AG04450 (cell line): ENCODE measurements at regions not wholly inside any gene's neighbourhood (a gene's known extent, or its start where the extent isn't known, plus 50 kb on each side); places are given as distances from the start of the nearest gene placed in this dataset.

Experiments used
- CTCF ChIA-PET: fragments of 300-600, 350-600 bp; formaldehyde crosslinking; extraction: SDS; loops from one replicate; lab custom pipeline; 2022; ENCODE audit warnings: antibody characterized with exemption, inconsistent platforms; lab: Charles Lee
- POLR2A ChIA-PET: fragments of 350-600 bp; formaldehyde crosslinking; extraction: SDS; loops from one replicate; lab custom pipeline; 2021; ENCODE audit warnings: antibody characterized with exemption, inconsistent platforms; lab: Yijun Ruan, JAX
- DNase-seq: peaks from one replicate; pipeline ENCODE4 v3.0.0-alpha.2; 2011; ENCODE audit warnings: low read depth, low spot score
- H3K27ac ChIP-seq: one replicate; pipeline ENCODE4 v1.5.1; 2012; ENCODE audit warnings: low read depth, low read length, control low read depth
- H3K27me3 ChIP-seq: one replicate; pipeline ENCODE4 v1.6.0; 2012; ENCODE audit warnings: low read length; ENCODE audit not compliant: control insufficient read depth, insufficient read depth
- H3K4me3 ChIP-seq: 2 replicates; pipeline ENCODE4 v1.5.1; 2011; ENCODE audit warnings: mild to moderate bottlenecking, low read depth, low read length, control low read depth
- H3K9me3 ChIP-seq: 2 replicates; pipeline ENCODE4 v1.5.1; 2012; ENCODE audit warnings: low read length; ENCODE audit not compliant: control insufficient read depth, insufficient read depth
- TF ChIP-seq, protein P1 (sequence below): IDR thresholded peaks from 2 replicates; pipeline ENCODE4 v1.5.1; 2011; ENCODE audit warnings: low read depth, low read length, control low read depth, inconsistent platforms

DNA sequence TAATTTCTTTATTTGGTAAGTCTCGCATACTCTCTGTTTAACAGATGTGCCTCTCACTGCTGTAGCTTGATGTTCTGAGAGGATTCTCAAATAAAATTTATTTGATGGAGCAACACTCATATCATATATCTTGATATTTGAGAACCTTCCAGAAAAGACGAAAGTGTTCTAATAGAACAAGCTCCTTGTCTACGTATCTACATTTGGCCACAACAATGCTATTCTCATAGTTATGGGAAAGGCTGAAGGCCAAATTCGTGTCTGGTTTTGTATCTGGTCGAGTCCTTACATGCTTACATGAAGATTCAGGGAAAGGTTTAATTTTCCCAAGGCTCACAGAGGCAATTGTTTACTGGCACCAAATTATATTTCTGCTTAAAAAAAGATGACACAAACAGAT is 186.7 kb upstream of the SLC38A2 start:
- ChIA-PET POLR2A (no interaction called here), CTCF (interaction anchor here (0.6 kb wide), 1 partner anchor 42 kb away, joined by 4 read pairs; no protein-coding TSS in a partner anchor)
- no peak for DNase-seq
- TF ChIP-seq, protein P1, sequence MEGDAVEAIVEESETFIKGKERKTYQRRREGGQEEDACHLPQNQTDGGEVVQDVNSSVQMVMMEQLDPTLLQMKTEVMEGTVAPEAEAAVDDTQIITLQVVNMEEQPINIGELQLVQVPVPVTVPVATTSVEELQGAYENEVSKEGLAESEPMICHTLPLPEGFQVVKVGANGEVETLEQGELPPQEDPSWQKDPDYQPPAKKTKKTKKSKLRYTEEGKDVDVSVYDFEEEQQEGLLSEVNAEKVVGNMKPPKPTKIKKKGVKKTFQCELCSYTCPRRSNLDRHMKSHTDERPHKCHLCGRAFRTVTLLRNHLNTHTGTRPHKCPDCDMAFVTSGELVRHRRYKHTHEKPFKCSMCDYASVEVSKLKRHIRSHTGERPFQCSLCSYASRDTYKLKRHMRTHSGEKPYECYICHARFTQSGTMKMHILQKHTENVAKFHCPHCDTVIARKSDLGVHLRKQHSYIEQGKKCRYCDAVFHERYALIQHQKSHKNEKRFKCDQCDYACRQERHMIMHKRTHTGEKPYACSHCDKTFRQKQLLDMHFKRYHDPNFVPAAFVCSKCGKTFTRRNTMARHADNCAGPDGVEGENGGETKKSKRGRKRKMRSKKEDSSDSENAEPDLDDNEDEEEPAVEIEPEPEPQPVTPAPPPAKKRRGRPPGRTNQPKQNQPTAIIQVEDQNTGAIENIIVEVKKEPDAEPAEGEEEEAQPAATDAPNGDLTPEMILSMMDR: no peak
- no peak overlapping the region for H3K27ac ChIP-seq
- H3K4me3 ChIP-seq: no peak overlapping the region
- H3K9me3 ChIP-seq: no peaks in the 10 kb centered on the region
- H3K27me3 ChIP-seq: no peaks in the 10 kb centered on the region

DNA sequence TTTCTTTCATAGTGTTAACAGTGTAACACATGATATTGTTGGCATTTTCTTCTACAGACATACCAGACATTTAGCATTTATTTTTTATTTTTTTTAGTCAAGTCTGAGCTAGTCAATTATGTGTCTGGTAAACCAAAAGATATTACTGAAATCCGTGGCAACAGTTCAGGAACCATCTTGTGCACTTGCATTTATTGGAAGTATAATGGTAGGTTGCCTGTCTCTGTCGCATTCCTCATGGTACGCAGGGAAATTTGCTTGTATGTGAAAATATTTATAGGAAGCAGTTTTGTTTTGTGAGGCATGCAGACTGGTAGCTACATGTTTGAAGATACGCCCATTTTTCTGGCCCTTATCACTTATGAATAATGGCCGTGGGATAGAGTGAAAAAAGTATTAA is 186.1 kb upstream of the SLC38A2 start:
- no peak for DNase-seq
- no peaks in the 10 kb centered on the region for H3K9me3 ChIP-seq
- no peak overlapping the region for H3K4me3 ChIP-seq
- no peak overlapping the region for H3K27ac ChIP-seq
- TF ChIP-seq, protein P1: no peak
- CTCF ChIA-PET: no interaction called here
- H3K27me3 ChIP-seq: no peaks in the 10 kb centered on the region
- POLR2A ChIA-PET: no interaction called here

DNA sequence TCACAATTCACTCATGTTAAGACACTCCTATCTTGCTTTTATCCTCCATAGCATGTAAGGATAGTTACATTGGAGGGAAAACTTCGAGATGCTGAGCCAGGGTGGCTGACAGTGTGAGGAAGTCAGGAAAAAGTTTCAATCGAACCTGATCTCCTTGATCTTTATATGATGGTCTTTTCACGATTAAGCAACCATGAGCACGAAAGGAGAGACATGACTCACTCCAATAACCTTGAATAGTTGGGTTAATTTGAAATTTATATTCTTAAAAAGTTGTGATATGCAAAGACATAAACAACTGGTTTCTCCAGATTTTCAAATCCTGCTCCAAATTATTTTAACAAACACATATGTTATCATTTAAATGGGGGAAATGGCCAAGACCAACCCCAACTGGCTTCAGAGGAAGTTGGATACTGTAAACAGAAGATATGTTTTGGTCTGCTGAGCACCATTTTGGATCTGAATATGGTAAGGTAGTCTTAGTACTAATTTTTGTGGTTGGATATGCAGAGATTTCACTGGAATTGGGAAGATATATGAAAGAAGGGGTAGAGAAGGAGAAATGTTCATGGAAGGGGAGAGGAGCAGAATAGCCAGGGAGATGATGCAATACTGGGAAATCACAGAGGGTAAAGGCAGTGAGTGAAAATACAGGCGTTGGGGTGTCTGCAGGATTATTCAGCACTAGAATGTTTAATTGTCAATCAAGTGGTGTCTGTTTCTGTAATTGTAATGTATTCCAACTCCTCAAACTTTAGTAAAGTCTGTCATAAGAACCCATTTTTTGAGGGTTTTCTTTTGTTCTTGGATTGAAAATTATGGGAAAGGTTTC is 185.2 kb upstream of the SLC38A2 start:
- no peaks in the 10 kb centered on the region for H3K27me3 ChIP-seq
- H3K9me3 ChIP-seq: no peaks in the 10 kb centered on the region
- no peak for DNase-seq
- ChIA-PET POLR2A (interaction anchor here (2.4 kb wide), 1 partner anchor 187 kb away, joined by 17 read pairs; no protein-coding TSS in a partner anchor), CTCF (no interaction called here)
- TF ChIP-seq, protein P1: no peak
- peak overlapping the region; percentile 34 for H3K27ac ChIP-seq
- H3K4me3 ChIP-seq: no peak overlapping the region

DNA sequence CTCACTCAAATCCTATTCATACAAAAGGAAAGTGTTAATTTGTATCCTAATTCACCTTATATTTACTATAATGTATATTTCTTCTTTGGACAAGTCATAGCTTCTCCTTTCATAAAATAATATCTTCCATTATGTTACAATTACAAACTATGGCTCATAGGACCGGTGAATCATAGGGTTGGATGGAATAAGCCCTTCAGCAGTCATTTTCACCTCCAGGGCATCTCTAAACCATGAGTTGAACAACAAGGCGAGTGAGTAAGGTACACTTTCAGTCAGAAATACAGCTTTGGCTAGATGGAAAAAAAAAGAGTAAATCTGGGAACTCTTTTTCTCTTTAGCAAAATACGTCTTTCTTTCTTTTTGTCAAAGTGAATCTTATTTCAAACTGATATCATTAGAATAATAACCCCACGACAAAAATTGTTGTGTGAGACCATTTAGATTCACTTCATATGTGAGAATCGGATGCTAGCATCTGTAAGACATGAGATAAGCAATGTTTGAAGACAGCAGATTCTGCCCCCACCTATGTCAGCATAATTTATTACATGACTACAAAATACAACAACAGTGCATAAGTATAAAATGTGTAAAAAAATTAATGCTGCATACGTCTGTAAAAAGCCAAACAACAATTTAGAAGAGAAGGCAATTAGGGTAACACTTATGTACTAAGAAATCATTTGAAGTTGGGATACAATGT is 184.4 kb upstream of the SLC38A2 start:
- H3K27ac ChIP-seq: peak overlapping the region; percentile 87
- H3K4me3 ChIP-seq: no peak overlapping the region
- POLR2A ChIA-PET: interaction anchor here (1.2 to 2.4 kb wide), 6 partner anchors 10 to 186 kb away, joined by 3 to 17 read pairs (median 12); no protein-coding TSS in a partner anchor
- H3K9me3 ChIP-seq: no peaks in the 10 kb centered on the region
- TF ChIP-seq, protein P1: peak; percentile 20; the same call in 1 of the 2 replicates
- no peak for DNase-seq
- CTCF ChIA-PET: no interaction called here
- H3K27me3 ChIP-seq: no peaks in the 10 kb centered on the region
